HG02763 (cell line): ENCODE measurements at regions not wholly inside any gene's neighbourhood (a gene's known extent, or its start where the extent isn't known, plus 50 kb on each side); places are given as distances from the start of the nearest gene placed in this dataset.
"Not testable (repeated sequence)": the region's sequence is repeated elsewhere in the genome, so short reads cannot be mapped to it uniquely, and the experiment has no call there.

Experiments
- ATAC-seq: cut with Tn5 transposase; IDR thresholded peaks from one replicate; pipeline ENCODE4 v1.9.1; 2021; ENCODE audit warnings: mild to moderate bottlenecking, moderate library complexity; ENCODE audit not compliant: unreplicated experiment

DNA sequence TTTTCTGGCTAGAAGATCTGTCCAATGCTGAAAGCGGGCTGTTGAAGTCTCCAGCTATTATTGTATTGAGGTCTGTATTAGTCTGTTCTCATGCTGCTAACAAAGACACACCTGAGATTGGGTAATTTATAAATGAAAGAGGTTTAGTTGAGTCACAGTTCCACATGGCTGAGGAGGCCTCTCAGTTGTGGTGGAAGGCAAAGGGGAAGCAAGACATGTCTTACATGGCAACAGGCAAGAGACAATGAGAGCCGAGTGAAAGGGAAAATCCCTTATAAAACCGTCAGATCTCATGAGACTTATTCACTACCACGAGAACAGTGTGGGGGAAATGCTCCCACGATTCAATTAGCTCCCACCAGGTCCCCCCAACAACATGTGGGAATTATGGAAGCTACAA lies 980.4 kb downstream of the SLITRK5 start:
- no peak for ATAC-seq

DNA sequence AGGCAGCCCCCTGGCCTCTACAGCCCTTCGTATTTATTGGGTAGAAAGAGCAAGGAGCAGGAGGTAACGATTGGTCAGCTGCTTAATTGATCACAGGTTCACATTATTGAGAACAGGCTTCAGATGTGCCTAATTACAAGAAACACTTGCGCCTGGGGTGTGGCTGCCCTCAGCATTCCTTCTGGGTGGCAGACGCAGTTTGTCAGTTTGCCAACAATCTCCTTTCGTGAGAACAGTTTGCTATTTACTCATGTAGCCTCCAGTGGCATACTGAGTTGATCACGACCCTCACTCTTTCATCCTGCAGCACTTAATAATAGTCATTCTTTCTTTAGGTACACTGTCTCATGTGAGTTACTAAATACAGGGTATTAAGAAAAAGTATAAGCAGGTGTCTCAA lies 985.6 kb downstream of the SLITRK5 start:
- no peak for ATAC-seq

DNA sequence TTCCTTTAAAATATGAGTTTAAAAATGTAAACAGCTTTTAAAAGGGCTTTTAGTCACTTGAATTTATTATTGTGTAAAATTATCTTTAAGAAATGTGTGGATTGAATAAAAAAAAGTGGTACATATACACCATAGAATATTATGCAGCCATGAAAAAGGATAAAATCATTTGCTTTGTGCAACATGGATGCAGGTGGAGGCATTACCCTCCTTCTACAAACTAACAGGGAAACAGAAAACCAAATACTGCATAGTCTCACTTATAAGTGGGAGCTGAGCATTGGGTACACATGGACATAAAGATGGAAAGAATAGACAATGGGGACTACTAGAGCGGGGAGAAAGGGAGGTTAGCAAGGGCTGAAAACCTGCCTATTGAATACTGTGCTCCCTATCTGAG lies 999.3 kb downstream of the SLITRK5 start:
- ATAC-seq = no peak

DNA sequence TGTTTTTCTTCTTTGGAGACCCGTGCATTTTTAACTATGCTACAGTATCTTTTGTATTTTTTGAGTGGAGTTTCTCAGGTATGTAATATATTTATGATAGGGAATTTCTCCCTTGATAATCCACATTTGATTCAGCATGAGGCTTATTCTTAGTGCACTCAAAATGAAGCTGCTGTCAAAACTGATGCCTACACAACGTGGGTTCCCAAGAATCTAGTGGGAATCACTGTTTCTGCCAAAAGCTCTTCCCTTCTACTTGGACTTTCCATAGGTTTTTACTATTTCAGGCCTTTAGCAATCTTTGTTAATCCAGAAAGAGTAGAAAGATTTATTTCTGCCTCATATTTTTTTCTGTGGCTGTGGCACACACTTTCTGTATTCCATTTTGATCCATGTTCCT lies 1003.7 kb downstream of the SLITRK5 start:
- ATAC-seq = no peak

DNA sequence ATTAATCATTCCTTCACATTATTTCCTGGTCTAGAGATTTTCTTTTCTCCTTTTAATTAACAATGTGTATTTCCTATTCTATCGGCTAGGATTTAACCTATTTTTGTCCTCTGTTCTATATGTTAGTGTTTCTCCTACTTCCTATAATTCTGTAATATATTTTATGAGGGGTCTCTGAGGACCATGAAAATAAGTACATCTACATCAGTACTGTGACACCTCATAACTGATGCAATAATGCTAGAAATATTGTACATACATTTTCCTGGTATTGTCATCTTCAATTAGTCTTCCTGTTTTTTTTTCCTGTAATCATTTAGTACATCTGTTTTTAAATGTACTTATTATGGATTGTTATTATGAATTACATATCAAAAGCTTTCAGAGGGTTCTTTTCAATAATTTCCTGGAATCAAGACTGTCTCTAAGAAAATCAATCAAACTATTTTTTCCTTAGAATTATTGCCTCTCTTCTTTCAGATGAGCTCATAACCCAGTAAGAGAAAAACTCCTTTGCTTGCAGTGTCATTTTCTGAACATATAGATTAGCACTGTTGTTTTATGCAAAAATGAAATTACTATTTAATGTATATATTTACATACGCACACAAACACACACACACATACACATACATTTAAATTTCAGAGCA lies 1004.3 kb downstream of the SLITRK5 start:
- no peak for ATAC-seq

DNA sequence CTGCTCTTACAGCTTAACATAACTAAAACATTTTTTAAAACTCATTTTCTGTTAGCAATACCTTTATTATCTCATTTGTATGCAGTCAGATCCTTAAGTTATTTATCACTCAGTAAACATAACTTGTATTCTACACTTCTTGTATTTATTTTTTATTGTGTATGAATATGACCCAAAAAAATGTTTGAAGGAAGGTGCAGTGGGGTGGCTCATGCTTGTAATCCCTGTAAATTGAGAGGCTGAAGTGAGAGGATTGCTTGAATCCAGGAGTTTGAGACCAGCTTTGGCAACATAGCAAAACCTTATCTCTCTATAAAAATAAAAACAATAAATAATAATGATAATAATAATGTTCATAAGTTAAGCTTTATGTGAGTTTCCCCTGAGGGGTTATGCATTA lies 1004.8 kb downstream of the SLITRK5 start:
- ATAC-seq = no peak

DNA sequence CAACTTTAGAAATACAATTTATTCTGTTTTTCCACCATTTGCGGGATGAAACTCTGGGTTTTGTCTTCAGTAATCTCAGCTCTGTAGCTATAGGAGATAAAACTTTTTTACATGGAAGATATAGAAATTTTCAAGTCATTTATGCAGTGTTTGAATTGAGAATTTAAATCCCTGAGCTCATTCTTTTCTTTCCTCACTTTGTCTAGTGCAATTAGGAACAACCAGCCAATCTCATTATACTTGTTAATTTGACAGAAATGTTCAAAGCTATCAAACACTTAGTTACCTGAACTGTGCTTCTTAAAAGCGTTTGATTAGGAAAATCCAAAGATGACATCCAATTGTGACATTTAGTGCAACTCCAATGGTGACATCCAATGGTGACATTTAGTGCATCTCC lies 1014.3 kb downstream of the SLITRK5 start:
- ATAC-seq = no peak

GRCh38 chr13:88701551-88701950 lies 1030.4 kb downstream of the SLITRK5 start:
- ATAC-seq = no peak

GRCh38 chr13:88704600-88705275 lies 1033.6 kb downstream of the SLITRK5 start:
- ATAC-seq = no peak

DNA sequence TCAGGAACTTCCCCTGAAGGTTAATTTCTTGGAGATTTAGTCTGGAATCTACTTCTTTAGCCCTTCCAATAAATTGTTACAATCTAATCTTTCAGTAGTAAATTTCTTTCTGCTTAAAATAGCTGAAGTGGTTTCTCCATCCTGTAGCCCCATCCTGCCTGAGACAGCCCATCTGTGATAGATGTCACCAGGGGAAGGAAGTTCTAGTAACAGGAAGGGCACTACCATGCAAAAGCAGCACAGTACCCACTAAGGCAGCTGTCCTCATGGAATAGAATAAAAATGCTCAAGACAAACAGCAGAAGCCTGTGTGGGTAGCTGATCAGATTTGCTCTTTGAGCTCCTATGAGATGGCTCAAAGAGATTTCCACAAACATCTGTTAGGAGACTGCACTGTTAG lies 1036.5 kb downstream of the SLITRK5 start:
- no peak for ATAC-seq

DNA sequence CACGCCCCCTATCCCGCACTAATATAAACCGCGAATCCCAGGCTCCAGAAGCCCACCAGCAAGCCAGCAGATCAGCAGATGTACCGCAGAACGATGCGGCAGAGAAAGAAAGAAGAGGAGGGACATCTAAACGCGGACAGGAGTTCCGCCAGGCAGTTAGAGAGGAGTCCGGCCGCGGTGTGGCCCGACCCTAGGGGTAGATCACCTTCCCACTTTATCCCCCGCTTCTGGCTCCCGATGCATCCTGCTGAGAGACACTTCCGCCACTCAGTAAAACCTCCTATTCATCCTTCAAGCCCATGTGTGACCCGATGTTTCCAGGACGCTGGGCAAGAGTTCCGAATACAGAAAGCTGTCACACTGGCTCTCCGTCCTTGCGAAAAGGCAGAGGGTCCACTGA lies 1046.8 kb downstream of the SLITRK5 start:
- no peak for ATAC-seq

DNA sequence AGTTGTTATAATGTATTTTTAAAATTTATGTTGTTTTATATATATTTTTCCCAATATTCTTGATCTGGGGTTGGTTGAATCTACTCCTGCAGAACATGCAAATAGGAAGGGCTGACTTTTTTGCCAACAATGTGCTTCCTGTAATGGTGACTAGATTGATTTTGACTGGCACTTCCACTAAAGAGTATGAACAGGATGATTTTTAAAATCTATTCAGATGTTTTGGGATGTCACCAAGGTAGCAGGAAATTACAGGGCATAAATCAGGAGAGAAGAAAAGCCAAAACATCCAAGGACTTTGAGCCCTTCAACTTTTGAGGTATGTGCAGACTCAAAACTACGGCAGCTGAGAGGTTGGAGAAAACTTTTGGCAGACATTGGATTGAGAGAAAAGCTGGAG lies 1047.6 kb downstream of the SLITRK5 start:
- no peak for ATAC-seq

- ATAC-seq = no peak
Observed at GRCh38 chr13:88726075-88726474, 1054.9 kb downstream of the SLITRK5 start.

- not testable (repeated sequence) for ATAC-seq
Observed at GRCh38 chr13:88727236-88727635, 1056.1 kb downstream of the SLITRK5 start.

DNA sequence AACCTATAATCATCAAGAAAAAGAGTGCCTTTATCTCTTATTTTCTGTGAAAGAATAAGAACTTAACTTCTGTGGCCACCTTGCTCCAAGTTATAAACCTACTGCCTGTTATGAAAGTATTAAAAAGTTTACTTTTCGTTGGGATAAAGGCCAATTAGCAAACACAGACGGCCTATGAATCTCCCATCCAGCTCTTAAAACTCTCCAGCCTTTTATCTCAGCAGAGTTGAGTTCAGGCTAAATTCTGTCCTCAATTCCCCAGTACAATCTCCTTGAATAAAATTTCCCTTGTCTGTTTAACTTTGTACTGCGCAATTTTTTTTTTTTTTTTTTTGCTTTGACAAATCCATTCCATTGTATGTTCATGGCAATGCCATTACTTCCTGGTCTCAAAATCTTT lies 1058.4 kb downstream of the SLITRK5 start:
- no peak for ATAC-seq

DNA sequence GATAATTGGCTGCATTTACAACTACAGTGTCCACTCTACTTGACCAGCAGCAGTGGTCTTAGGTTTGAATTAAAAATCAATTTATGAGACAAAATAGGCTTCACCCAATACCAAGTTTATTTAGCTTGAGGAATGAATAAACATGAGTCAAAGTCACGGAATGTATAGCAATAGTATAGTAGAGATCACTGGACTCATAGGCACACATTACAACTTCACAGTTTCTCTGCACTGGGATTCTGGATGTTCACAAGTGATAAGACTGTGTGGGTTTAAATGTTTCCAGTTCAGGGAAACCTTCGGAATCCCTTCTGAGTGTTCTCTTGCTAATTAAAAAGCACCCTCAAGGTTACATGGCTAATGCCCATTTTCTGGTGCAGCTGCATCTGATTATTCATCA lies 1064.9 kb downstream of the SLITRK5 start:
- ATAC-seq = no peak

DNA sequence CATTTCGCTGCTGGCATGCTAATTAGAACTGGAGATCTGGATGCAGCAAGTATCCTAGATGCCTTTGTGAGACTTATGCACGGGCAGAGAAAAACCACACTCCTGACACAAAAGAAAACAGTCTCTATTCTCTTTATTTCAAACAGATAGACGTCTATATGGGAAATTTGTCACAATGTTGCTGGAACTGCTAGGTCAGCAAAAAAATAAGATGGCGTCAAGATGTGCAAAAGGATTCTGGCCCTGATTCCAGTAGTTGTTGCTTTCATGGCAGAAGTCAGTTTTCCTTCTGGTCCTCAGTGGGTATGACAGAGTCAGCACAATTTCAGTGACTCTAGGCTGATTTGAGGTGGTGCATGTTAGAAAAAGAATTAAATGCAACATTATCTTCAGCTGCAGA lies 1068.0 kb downstream of the SLITRK5 start:
- no peak for ATAC-seq

DNA sequence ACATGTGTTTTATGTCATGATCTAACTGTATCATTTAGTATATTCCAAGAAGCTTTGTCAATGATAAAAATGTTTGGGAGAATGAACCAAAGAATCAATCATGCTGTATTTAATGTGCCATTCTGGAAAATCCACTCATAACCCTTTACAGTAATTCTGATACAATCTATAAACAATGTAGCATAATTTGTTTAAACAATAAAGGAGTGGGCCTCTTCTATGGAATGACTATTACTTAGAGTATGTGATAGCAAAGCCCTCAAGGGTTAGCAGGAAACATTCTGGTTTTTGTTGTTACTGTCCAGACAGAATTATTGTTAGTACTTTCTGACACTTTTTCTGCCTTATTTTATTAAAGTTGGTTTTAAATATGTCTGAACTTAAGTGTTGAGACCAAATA lies 1073.1 kb downstream of the SLITRK5 start:
- no peak for ATAC-seq

DNA sequence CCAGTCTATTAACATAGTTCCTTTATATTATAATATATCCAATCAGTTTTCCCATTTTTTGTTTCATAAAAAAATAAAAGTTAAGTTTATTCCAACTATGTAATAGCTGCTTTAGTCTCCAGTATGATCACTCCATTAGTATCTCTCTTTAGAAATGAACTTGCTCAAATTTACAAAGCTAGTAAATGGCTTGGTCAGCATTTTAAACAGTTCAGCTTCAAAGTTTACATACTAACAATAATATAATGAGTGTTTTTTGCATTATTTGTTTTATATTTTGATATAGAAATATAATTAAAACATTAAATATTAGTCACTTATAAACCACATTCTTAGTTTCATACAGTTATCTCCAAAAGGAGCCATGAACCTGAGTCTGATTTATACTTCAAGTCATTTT lies 1073.8 kb downstream of the SLITRK5 start:
- no peak for ATAC-seq

- no peak for ATAC-seq
Observed at GRCh38 chr13:88752041-88752440, 1080.9 kb downstream of the SLITRK5 start.

DNA sequence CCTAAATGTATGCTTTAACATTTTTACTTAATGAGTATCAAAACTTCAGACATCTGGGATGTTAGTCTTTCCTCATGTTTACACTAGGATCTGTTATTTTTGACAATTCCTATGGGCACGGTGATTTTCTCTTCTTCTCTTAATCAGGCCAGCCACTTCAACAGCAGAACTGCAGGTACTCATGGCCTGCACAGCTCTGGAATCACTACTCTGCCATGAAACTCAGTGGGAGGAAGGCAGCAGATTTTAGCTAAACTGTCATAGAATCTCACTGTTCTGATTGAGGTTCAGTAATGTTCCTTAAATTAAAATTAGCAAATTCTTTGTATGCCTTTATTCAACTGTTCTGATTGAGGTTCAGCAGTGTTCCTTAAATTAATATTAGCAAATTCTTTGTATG lies 1083.0 kb downstream of the SLITRK5 start:
- ATAC-seq = no peak

DNA sequence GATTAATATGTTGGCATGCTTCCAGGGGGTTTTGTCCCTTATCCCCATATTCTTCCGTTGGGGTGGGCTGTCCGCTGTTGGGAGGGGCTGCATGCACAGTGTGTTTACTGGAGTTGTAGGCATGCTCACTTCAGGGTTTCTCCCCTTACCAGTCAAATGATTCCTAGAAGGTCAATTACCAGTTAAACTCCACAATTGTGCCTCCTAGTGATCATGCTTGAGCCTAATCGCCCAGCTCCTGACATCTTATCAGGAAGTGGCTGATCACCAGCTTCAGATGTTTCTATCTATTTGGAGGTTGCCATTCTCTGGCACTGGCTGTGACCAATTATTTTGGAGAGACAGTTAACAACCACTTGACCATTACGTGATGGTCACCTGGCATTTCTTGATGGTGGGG lies 1090.0 kb downstream of the SLITRK5 start:
- ATAC-seq = no peak

GRCh38 chr13:88764103-88764502 lies 1092.9 kb downstream of the SLITRK5 start:
- ATAC-seq = no peak
